Cardiac muscle cell (in vitro differentiated cells and primary cell): ENCODE measurements at regions not wholly inside any gene's neighbourhood (a gene's known extent, or its start where the extent isn't known, plus 50 kb on each side); places are given as distances from the start of the nearest gene placed in this dataset.

Source experiments
- DNase-seq, 2 donors: peaks; one replicate each; pipeline versions ENCODE4 v3.0.0 to v3.0.0-alpha.2; 2010 to 2017; ENCODE audit warnings: low read depth in 1 of 2, low spot score in 1 of 2
- H3K27ac ChIP-seq: fragments of 200-600 bp; sonication (generic); 2 replicates; pipeline ENCODE4 v1.5.1; 2016
- H3K27me3 ChIP-seq: fragments of 200-600 bp; sonication (generic); 2 replicates; pipeline ENCODE4 v1.6.0; 2016; ENCODE audit warnings: control low read depth
- H3K36me3 ChIP-seq: fragments of 200-600 bp; sonication (generic); 2 replicates; pipeline ENCODE4 v1.5.1; 2016; ENCODE audit warnings: control low read depth
- H3K4me1 ChIP-seq: fragments of 200-600 bp; sonication (generic); 2 replicates; pipeline ENCODE4 v1.8.1; 2017; ENCODE audit warnings: low read depth, mild to moderate bottlenecking, mixed run types
- H3K4me3 ChIP-seq: fragments of 200-600 bp; sonication (generic); 2 replicates; pipeline ENCODE4 v1.5.1; 2016; ENCODE audit warnings: mild to moderate bottlenecking
- H3K9me3 ChIP-seq: fragments of 200-600 bp; sonication (generic); 2 replicates; pipeline ENCODE4 v1.5.1; 2017; ENCODE audit warnings: low read depth, mild to moderate bottlenecking, control low read depth
- TF ChIP-seq, protein P1 (sequence below): IDR thresholded peaks from 2 replicates; pipeline ENCODE4 v1.5.1; 2012; ENCODE audit warnings: low read depth, mild to moderate bottlenecking, low read length

DNA sequence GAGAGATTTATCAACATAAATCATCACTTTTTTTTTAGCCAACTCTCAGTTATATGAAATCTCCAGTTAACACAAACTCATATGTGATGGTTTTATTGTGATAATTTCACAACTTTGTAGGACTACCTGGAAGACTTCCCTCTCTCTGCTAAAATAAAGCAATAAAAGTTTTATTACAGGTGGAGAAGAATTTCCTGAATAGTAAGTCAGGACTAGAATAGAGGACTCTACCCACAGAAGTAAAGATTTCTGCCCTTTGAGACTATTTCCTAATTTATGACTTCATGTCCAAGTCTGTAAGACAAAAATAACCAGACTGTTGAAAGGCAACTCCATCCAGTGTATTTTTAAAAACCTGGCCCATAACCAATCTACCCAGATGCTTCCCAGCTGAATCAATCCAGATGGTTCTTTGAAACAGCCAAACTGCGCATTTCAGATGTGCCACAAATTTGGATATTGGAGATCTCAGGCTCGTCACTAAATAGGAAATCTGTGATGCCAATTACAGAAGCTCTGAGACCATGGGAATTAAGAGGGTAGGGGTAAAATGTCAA is 234.0 kb upstream of the NMUR2 start:
- H3K4me3 ChIP-seq: no peak overlapping the region
- H3K4me1 ChIP-seq: no peaks in the 10 kb centered on the region
- H3K36me3 ChIP-seq: no peaks in the 10 kb centered on the region
- H3K27me3 ChIP-seq: no peaks in the 10 kb centered on the region
- no peak for DNase-seq
- H3K27ac ChIP-seq: no peak overlapping the region
- H3K9me3 ChIP-seq: no peaks in the 10 kb centered on the region
- TF ChIP-seq, protein P1, sequence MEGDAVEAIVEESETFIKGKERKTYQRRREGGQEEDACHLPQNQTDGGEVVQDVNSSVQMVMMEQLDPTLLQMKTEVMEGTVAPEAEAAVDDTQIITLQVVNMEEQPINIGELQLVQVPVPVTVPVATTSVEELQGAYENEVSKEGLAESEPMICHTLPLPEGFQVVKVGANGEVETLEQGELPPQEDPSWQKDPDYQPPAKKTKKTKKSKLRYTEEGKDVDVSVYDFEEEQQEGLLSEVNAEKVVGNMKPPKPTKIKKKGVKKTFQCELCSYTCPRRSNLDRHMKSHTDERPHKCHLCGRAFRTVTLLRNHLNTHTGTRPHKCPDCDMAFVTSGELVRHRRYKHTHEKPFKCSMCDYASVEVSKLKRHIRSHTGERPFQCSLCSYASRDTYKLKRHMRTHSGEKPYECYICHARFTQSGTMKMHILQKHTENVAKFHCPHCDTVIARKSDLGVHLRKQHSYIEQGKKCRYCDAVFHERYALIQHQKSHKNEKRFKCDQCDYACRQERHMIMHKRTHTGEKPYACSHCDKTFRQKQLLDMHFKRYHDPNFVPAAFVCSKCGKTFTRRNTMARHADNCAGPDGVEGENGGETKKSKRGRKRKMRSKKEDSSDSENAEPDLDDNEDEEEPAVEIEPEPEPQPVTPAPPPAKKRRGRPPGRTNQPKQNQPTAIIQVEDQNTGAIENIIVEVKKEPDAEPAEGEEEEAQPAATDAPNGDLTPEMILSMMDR: no peak

DNA sequence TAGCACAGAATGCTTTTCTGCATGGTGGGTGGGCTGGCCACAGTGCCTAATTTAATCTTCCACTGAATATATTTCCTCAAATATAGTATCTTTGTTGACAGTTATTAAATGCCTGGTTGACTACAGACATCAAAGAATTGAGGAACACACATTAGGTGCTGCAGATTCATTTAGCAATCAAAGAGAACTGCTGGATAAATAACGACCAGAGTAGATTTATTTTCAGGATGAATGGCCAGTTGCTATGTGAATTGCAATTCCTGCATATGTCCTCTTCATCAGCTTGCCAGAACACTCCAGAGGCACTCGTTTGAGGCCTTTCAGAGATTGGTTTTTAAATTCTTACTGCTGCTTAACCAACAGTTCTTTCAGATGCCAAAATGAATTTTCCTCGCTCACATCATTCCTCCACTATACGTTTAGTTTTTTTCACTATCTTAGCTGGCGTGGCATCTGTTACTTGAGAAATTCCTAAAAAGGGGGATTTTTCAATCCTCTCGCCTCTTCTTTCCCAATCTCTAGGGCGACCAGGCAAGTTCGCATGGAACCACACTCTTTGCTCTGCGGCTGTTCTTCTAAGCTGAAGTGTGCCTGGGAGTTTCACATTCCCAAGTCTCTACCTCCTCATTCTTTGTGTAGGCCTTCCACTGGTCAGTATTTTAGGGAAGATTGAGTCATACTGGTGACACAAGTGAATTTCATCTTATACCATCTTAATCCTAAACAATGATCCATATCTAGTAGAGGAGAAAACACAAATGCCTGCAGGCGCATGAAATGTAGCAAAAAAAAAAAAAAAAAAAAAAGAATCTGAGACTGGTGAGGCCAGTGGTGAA is 237.1 kb upstream of the NMUR2 start:
- no peaks in the 10 kb centered on the region for H3K4me1 ChIP-seq
- H3K4me3 ChIP-seq: no peak overlapping the region
- no peaks in the 10 kb centered on the region for H3K27me3 ChIP-seq
- no peak overlapping the region for H3K27ac ChIP-seq
- no peaks in the 10 kb centered on the region for H3K9me3 ChIP-seq
- TF ChIP-seq, protein P1: no peak
- no peaks in the 10 kb centered on the region for H3K36me3 ChIP-seq
- DNase-seq: no peak

DNA sequence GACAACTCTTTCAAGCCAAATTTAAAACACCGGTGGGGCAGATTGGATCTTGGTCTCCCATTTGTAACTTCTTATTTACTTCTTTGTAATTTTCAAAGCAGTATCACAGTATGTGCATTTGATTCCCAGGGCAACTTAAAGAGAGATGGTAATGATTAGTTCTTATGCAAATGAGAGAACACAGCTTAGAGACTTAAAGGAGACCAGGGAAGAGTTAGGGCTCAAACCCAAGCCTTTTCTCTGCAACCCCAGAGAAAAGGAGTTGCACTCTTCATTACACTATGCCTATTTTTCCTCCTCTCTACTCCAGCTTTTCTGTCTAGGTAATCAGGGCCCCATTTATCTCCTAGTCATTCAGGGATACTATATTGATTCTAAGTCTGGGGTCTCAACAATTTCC is 237.8 kb upstream of the NMUR2 start:
- no peaks in the 10 kb centered on the region for H3K9me3 ChIP-seq
- no peaks in the 10 kb centered on the region for H3K27me3 ChIP-seq
- no peaks in the 10 kb centered on the region for H3K4me1 ChIP-seq
- TF ChIP-seq, protein P1: no peak
- H3K36me3 ChIP-seq: no peaks in the 10 kb centered on the region
- DNase-seq: no peak
- H3K4me3 ChIP-seq: no peak overlapping the region
- H3K27ac ChIP-seq: no peak overlapping the region

DNA sequence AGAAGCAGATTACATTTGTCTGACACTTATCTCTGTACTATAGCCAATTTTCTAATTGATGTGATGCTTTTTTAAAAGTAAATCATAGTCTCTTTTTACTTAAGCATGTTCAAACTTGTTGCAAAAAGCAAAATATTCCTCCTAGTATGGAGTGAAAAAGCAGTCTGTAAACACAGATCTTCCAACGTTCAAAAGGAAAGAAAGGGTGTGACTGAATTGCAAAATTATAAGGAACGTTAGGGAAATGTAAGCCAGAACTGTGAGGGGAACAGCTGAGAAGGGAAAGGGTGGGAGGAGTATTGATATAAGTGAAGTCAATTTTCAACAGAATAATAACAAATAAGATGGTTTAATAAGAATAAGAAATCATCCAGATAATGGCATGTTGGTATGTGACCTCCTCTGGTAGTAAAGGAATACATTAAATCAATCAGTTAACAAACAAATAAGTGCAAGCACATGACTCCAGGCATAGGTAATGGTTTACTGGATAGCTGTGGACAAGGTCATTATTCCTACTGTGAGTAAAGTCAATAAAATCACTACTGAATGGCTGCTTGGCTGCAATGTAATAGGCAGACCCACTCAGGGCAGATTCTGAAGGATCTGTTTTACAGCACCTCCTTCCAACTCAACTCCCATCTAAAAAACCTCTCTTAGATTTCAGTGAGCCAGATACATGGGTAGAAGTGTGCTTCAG is 239.1 kb upstream of the NMUR2 start:
- TF ChIP-seq, protein P1: no peak
- no peak overlapping the region for H3K4me3 ChIP-seq
- no peak for DNase-seq
- no peaks in the 10 kb centered on the region for H3K4me1 ChIP-seq
- no peaks in the 10 kb centered on the region for H3K9me3 ChIP-seq
- H3K36me3 ChIP-seq: no peaks in the 10 kb centered on the region
- no peaks in the 10 kb centered on the region for H3K27me3 ChIP-seq
- H3K27ac ChIP-seq: no peak overlapping the region

DNA sequence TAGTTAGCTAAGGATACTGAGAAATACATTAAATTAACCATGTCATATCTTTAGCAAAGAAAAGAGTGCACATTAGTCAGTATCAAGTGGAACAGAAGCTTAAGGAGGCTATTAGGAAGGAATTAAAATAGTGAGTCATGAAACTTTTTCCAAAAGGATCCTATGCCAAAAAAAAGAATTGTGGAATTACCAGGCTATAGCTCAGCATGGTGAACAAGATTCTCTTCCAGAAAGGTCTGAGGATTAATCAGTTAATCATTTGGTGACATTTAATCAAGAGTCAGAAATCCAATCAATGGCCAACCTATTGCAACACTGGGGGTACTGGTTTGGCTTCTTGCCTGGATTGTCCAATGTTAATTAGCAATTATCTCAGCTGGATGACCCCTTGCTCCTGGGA is 244.5 kb upstream of the NMUR2 start:
- TF ChIP-seq, protein P1: no peak
- H3K27me3 ChIP-seq: no peaks in the 10 kb centered on the region

More for the DNA sequence above, 244.5 kb upstream of the NMUR2 start:
- H3K27ac ChIP-seq: no peak overlapping the region
- no peaks in the 10 kb centered on the region for H3K4me1 ChIP-seq
- no peaks in the 10 kb centered on the region for H3K9me3 ChIP-seq
- H3K36me3 ChIP-seq: no peaks in the 10 kb centered on the region
- no peak for DNase-seq
- no peak overlapping the region for H3K4me3 ChIP-seq
